ENCODE measurements at regions not wholly inside any gene's neighbourhood (a gene's known extent, or its start where the extent isn't known, plus 50 kb on each side); places are given as distances from the start of the nearest gene placed in this dataset.

DNA sequence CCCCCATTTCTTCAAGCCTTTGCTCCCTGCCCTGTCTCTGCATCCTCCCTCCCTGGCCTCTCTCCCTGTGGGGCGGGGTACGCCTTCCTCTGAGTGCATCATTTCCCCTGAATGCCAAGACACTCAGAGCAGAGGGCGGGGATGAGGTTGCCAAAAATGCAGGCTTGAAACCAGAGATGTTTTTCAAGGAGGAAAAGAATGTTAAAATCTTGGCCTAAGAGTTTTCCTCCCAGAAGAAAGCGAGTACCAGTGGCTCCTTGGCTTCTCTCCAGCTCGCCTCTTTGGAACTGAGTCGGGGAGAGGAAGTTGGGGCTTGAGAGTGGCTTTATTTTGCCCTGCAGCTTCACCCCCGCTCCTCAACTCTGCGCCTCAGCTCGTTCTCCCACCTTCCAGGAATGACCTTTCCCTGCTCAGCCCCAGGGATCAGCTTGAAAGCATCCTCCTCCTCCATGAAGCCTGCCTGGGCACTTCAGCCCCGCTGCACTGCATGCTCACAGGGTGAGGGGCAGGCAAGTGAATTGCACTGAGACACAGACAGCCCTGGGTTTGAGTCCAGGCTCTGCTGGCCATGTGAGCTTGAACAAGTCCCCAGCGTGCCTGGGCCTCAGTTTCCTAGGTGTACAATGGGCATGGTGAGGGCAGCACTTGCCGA is 57.5 kb upstream of the SORCS2 start:
- peak; percentile 49; the same call in 2 of the 3 replicates for ATAC-seq
- intact Hi-C loops (cut with micrococcal nuclease) (no loop called here), in situ Hi-C loops (cut with MboI) (no loop called here)
- H2AFZ ChIP-seq (ENCODE audit: low read depth, low read length), result no peak overlapping the region
- H3K36me3 ChIP-seq (ENCODE audit: control insufficient read depth, insufficient read depth, low read length), result no peaks in the 10 kb centered on the region
- WGBS (ENCODE audit: insufficient coverage, low coverage, missing lambda C conversion rate), result 9% methylated on average over 12 of the region's 12 CpGs
- no peaks in the 10 kb centered on the region; the same call in 1 of the 2 replicates for H3K9me3 ChIP-seq (replicated peaks; ENCODE audit: control insufficient read depth, insufficient read depth, low read depth, low read length)
- peaks cover 12 to 58% of the 10 kb centered on the region in 2 experiments; a peak in 4 of 5 replicates for H3K27me3 ChIP-seq (ENCODE audit: control insufficient read depth in 2 of 2, insufficient read depth in 2 of 2, low read length in 2 of 2)
- no peaks in the 10 kb centered on the region for H3K9me1 ChIP-seq (ENCODE audit: control insufficient read depth, insufficient read depth, low read length)
- no TSS peak for BruUV-seq (replicated peaks)
- peak overlapping the region in 1 of 2 experiments; percentile 32; a peak in 1 of 4 replicates for H3K9ac ChIP-seq (ENCODE audit: insufficient read depth in 1 of 2, low read depth in 2 of 2, low read length in 2 of 2)
- H3K79me2 ChIP-seq (ENCODE audit: control insufficient read depth, insufficient read depth, low read length), result no peaks in the 10 kb centered on the region
- no peak overlapping the region for H3K4me2 ChIP-seq (ENCODE audit: insufficient read depth, low read length)
- CTCF ChIA-PET (ENCODE audit: low intra/inter-chr PET ratio), result no interaction called here
- no peak overlapping the region for H3K27ac ChIP-seq (ENCODE audit: extremely low read depth, low read depth, low read length)
- no peaks in the 10 kb centered on the region for H4K20me1 ChIP-seq (replicated peaks; ENCODE audit: control insufficient read depth, insufficient read depth, low read length)
- H3K4me1 ChIP-seq (replicated peaks in 1 of 2; ENCODE audit: control insufficient read depth in 2 of 2, insufficient read depth in 2 of 2, low read length in 2 of 2), result peaks cover 0 to 15% of the 10 kb centered on the region in 2 experiments; a peak in 1 of 5 replicates
- TF ChIP-seq ZNF133 (CRISPR knock-in tag; IDR thresholded peaks at IDR 0.05) (no peak), NFIC (IDR thresholded peaks at IDR 0.05) (0 out of 2 replicates have a peak, but pooled peaks have one; percentile 32), ZBED1 (IDR thresholded peaks at IDR 0.05) (no peak), NRF1 (conservative IDR thresholded peaks at IDR 0.05 in 1 of 2, IDR thresholded peaks at IDR 0.05 in 1 of 2) (no peak), SPI1 (IDR thresholded peaks at IDR 0.05; ENCODE audit: borderline replicate concordance, low read depth, low read length) (0 out of 2 replicates have a peak, but pooled peaks have one; percentile 34), ADNP (tag; IDR thresholded peaks at IDR 0.05) (no peak)
- TF ChIP-seq, protein P1, sequence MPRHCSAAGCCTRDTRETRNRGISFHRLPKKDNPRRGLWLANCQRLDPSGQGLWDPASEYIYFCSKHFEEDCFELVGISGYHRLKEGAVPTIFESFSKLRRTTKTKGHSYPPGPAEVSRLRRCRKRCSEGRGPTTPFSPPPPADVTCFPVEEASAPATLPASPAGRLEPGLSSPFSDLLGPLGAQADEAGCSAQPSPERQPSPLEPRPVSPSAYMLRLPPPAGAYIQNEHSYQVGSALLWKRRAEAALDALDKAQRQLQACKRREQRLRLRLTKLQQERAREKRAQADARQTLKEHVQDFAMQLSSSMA (CRISPR knock-in tag; IDR thresholded peaks at IDR 0.05), result no peak
- H3K4me3 ChIP-seq, result no peak overlapping the region
- no peak for DNase-seq (ENCODE audit: extremely low read depth in 1 of 4, low spot score in 3 of 4)
- FAIRE-seq, result no peak
- POLR2A ChIA-PET, result interaction anchor here (0.5 to 0.7 kb wide), 3 partner anchors 10 to 804 kb away, joined by 3 read pairs; no protein-coding TSS in a partner anchor

Measured in K562 (cell line).